ENCODE measurements at regions not wholly inside any gene's neighbourhood (a gene's known extent, or its start where the extent isn't known, plus 50 kb on each side); places are given as distances from the start of the nearest gene placed in this dataset.

- Histone ChIP-seq H3K79me1 (ENCODE audit: insufficient read depth, low read depth, low read length, poor library complexity, severe bottlenecking) (no peaks in the 10 kb centered on the region), H3K23ac (ENCODE audit: insufficient read length, low read depth, low read length) (no peak overlapping the region), H3K18ac (ENCODE audit: insufficient read length, low read depth, low read length) (no peak overlapping the region), H3K27ac (ENCODE audit: insufficient read length, low read depth, low read length) (no peak overlapping the region), H4K5ac (ENCODE audit: insufficient read length, low read depth, low read length) (no peak overlapping the region), H3K9me3 (ENCODE audit: control insufficient read depth, low read depth, low read length) (no peaks in the 10 kb centered on the region), H3K4me2 (ENCODE audit: insufficient read depth, insufficient read length, low read length) (no peak overlapping the region), H4K20me1 (ENCODE audit: control insufficient read depth, insufficient read depth, insufficient read length) (no peaks in the 10 kb centered on the region), H3K79me2 (ENCODE audit: insufficient read depth, low read length) (no peaks in the 10 kb centered on the region), H2BK12ac (ENCODE audit: insufficient read length, low read depth, low read length) (no peak overlapping the region), H4K91ac (ENCODE audit: insufficient read length, low read depth, low read length) (no peak overlapping the region), H2AK5ac (ENCODE audit: insufficient read length, low read length) (no peak overlapping the region), H3K4ac (ENCODE audit: low read depth, low read length) (no peak overlapping the region), H3K4me1 (ENCODE audit: insufficient read depth, low read length) (no peaks in the 10 kb centered on the region), H2BK120ac (ENCODE audit: low read depth, low read length, poor library complexity, severe bottlenecking) (no peak overlapping the region), H3K27me3 (ENCODE audit: insufficient read depth, low read length) (no peaks in the 10 kb centered on the region), H3T11ph (ENCODE audit: low read length) (no peak overlapping the region), H2AFZ (ENCODE audit: low read length) (no peak overlapping the region), H2BK5ac (ENCODE audit: insufficient read length, low read length) (no peak overlapping the region), H2BK20ac (ENCODE audit: low read depth, low read length, poor library complexity, severe bottlenecking) (no peak overlapping the region), H3K23me2 (ENCODE audit: insufficient read length, low read depth, low read length, poor library complexity, severe bottlenecking) (no peaks in the 10 kb centered on the region), H3K14ac (ENCODE audit: insufficient read depth, low read length) (no peak overlapping the region), H3K56ac (ENCODE audit: insufficient read length, low read depth, low read length) (no peak overlapping the region), H2BK15ac (ENCODE audit: low read depth, low read length) (no peak overlapping the region), H3K9ac (ENCODE audit: extremely low read depth, insufficient read length, low read length) (no peak overlapping the region), H4K8ac (replicated peaks; ENCODE audit: insufficient read length, low read depth, low read length) (no peak overlapping the region)
- Mint-ChIP-seq H3K27me3 (ENCODE audit: low read depth) (no peaks in the 10 kb centered on the region; the same call in 1 of the 2 replicates), H3K4me3 (no peak overlapping the region), H3K36me3 (ENCODE audit: insufficient read depth in 1 of 3, low read depth in 3 of 3) (peaks cover 0 to 13% (median 0%) of the 10 kb centered on the region in 3 experiments; a peak in 2 of 7 replicates), H3K9me3 (no peaks in the 10 kb centered on the region; a peak in 1 of 5 replicates), H3K4me1 (no peaks in the 10 kb centered on the region), H3K27ac (no peak overlapping the region)
- TF ChIP-seq CTCF (conservative IDR thresholded peaks at IDR 0.05) = no peak
- DNase-seq = no peak
- no CpG with 5 or more reads among the region's 4 CpGs for WGBS (ENCODE audit: extremely low coverage, insufficient read length, low lambda C conversion rate)
Measured at GRCh38 chr14:80080601-80081000, 130.7 kb downstream of the DIO2 start.

All from H9 (cell line).